ENCODE measurements at regions not wholly inside any gene's neighbourhood (a gene's known extent, or its start where the extent isn't known, plus 50 kb on each side); places are given as distances from the start of the nearest gene placed in this dataset.

GRCh38 chr9:135220601-135221575 is 133.4 kb downstream of the OLFM1 start:
- no peak for TF ChIP-seq CTCF (IDR thresholded peaks at IDR 0.05; ENCODE audit: insufficient read depth, missing control alignments)
- DNase-seq (ENCODE audit: insufficient read length, low spot score) (no peak), FAIRE-seq (no peak)

GRCh38 chr9:135221576-135221950 is 134.1 kb downstream of the OLFM1 start:
- no peak for TF ChIP-seq CTCF (IDR thresholded peaks at IDR 0.05; ENCODE audit: insufficient read depth, missing control alignments)
- no peak for DNase-seq (ENCODE audit: insufficient read length, low spot score)
- FAIRE-seq, result no peak

- FAIRE-seq, result no peak
- no peak for DNase-seq (ENCODE audit: insufficient read length, low spot score)
- no peak for TF ChIP-seq CTCF (IDR thresholded peaks at IDR 0.05; ENCODE audit: insufficient read depth, missing control alignments)
These were observed 134.6 kb downstream of the OLFM1 start for GRCh38 chr9:135221951-135222631.

- FAIRE-seq (no peak), DNase-seq (ENCODE audit: insufficient read length, low spot score) (no peak)
- no peak for TF ChIP-seq CTCF (IDR thresholded peaks at IDR 0.05; ENCODE audit: insufficient read depth, missing control alignments)
These were observed 135.7 kb downstream of the OLFM1 start for GRCh38 chr9:135222881-135223760.

GRCh38 chr9:135223831-135224230 is 136.4 kb downstream of the OLFM1 start:
- no peak for DNase-seq (ENCODE audit: insufficient read length, low spot score)
- FAIRE-seq, result no peak
- no peak for TF ChIP-seq CTCF (IDR thresholded peaks at IDR 0.05; ENCODE audit: insufficient read depth, missing control alignments)

GRCh38 chr9:135224286-135224877 is 136.9 kb downstream of the OLFM1 start:
- FAIRE-seq, result no peak
- no peak for DNase-seq (ENCODE audit: insufficient read length, low spot score)
- TF ChIP-seq CTCF (IDR thresholded peaks at IDR 0.05; ENCODE audit: insufficient read depth, missing control alignments), result no peak

Data from D721Med (cell line).